H9 (cell line): ENCODE measurements at regions not wholly inside any gene's neighbourhood (a gene's known extent, or its start where the extent isn't known, plus 50 kb on each side); places are given as distances from the start of the nearest gene placed in this dataset.

Experiments used
- DNase-seq: peaks from one replicate; pipeline ENCODE4 v3.0.0-alpha.2; 2017
- H2AFZ ChIP-seq: one replicate; pipeline ENCODE4 v1.6.1; 2013; ENCODE audit warnings: mild to moderate bottlenecking, low read length, control low read depth, moderate library complexity
- H2AK5ac ChIP-seq: 2 replicates; pipeline ENCODE4 v1.6.1; 2013; ENCODE audit warnings: low read length, control low read depth, mixed read lengths; ENCODE audit not compliant: insufficient read length
- H2BK120ac ChIP-seq: one replicate; pipeline ENCODE4 v1.6.1; 2013; ENCODE audit warnings: low read depth, mild to moderate bottlenecking, low read length, control low read depth, inconsistent platforms; ENCODE audit not compliant: poor library complexity, severe bottlenecking
- H2BK12ac ChIP-seq: 2 replicates; pipeline ENCODE4 v1.6.1; 2013; ENCODE audit warnings: low read length, control low read depth, mixed read lengths, low read depth; ENCODE audit not compliant: insufficient read length
- H2BK15ac ChIP-seq: 2 replicates; pipeline ENCODE4 v1.6.1; 2013; ENCODE audit warnings: low read depth, low read length, control low read depth
- H2BK20ac ChIP-seq: one replicate; pipeline ENCODE4 v1.6.1; 2013; ENCODE audit warnings: low read depth, mild to moderate bottlenecking, low read length, control low read depth, inconsistent platforms; ENCODE audit not compliant: poor library complexity, severe bottlenecking
- H2BK5ac ChIP-seq: 2 replicates; pipeline ENCODE4 v1.6.1; 2013; ENCODE audit warnings: low read length, control low read depth, mixed read lengths; ENCODE audit not compliant: insufficient read length
- H3K14ac ChIP-seq: 2 replicates; pipeline ENCODE4 v1.6.1; 2013; ENCODE audit warnings: low read length, control low read depth; ENCODE audit not compliant: insufficient read depth
- H3K18ac ChIP-seq: 2 replicates; pipeline ENCODE4 v1.6.1; 2013; ENCODE audit warnings: low read depth, mild to moderate bottlenecking, mixed read lengths, low read length, control low read depth; ENCODE audit not compliant: insufficient read length
- H3K23ac ChIP-seq: 2 replicates; pipeline ENCODE4 v1.6.1; 2013; ENCODE audit warnings: low read length, control low read depth, mixed read lengths, low read depth; ENCODE audit not compliant: insufficient read length
- H3K23me2 ChIP-seq: 2 replicates; pipeline ENCODE4 v1.6.1; 2013; ENCODE audit warnings: low read depth, mild to moderate bottlenecking, mixed read lengths, low read length, control low read depth; ENCODE audit not compliant: insufficient read length, poor library complexity, severe bottlenecking
- H3K27ac ChIP-seq: 2 replicates; pipeline ENCODE4 v1.5.1; 2013; ENCODE audit warnings: low read length, control low read depth, mixed read lengths, low read depth; ENCODE audit not compliant: insufficient read length
- H3K27me3 ChIP-seq: 2 replicates; pipeline ENCODE4 v1.6.1; 2013; ENCODE audit warnings: low read length, control low read depth, inconsistent platforms; ENCODE audit not compliant: insufficient read depth
- H3K4ac ChIP-seq: 2 replicates; pipeline ENCODE4 v1.6.1; 2013; ENCODE audit warnings: low read depth, mild to moderate bottlenecking, control low read depth, inconsistent platforms, low read length, moderate library complexity
- H3K4me1 ChIP-seq: 2 replicates; pipeline ENCODE4 v1.6.1; 2013; ENCODE audit warnings: low read length, control low read depth, inconsistent platforms; ENCODE audit not compliant: insufficient read depth
- H3K4me2 ChIP-seq: 2 replicates; pipeline ENCODE4 v1.6.1; 2013; ENCODE audit warnings: low read length, control low read depth, mixed read lengths; ENCODE audit not compliant: insufficient read length, insufficient read depth
- H3K56ac ChIP-seq: 2 replicates; pipeline ENCODE4 v1.6.1; 2013; ENCODE audit warnings: low read depth, mild to moderate bottlenecking, mixed read lengths, low read length, control low read depth; ENCODE audit not compliant: insufficient read length
- H3K79me1 ChIP-seq: 2 replicates; pipeline ENCODE4 v1.6.1; 2013; ENCODE audit warnings: low read depth, mild to moderate bottlenecking, moderate library complexity, low read length, control low read depth, inconsistent platforms; ENCODE audit not compliant: insufficient read depth, poor library complexity, severe bottlenecking
- H3K79me2 ChIP-seq: 2 replicates; pipeline ENCODE4 v1.6.1; 2013; ENCODE audit warnings: low read length, control low read depth, inconsistent platforms; ENCODE audit not compliant: insufficient read depth
- H3K9ac ChIP-seq: 2 replicates; pipeline ENCODE4 v1.6.1; 2013; ENCODE audit warnings: low read length, control low read depth, mixed read lengths; ENCODE audit not compliant: insufficient read length; ENCODE audit errors: extremely low read depth
- H3K9me3 ChIP-seq: one replicate; pipeline ENCODE4 v1.6.1; 2013; ENCODE audit warnings: low read depth, low read length, inconsistent platforms; ENCODE audit not compliant: control insufficient read depth
- H3T11ph ChIP-seq: one replicate; pipeline ENCODE4 v1.6.1; 2013; ENCODE audit warnings: mild to moderate bottlenecking, low read length, control low read depth, inconsistent platforms
- H4K20me1 ChIP-seq: one replicate; pipeline ENCODE4 v1.6.1; 2013; ENCODE audit not compliant: control insufficient read depth, insufficient read length, insufficient read depth
- H4K5ac ChIP-seq: 2 replicates; pipeline ENCODE4 v1.6.1; 2013; ENCODE audit warnings: low read depth, mild to moderate bottlenecking, mixed read lengths, low read length, control low read depth; ENCODE audit not compliant: insufficient read length
- H4K8ac ChIP-seq: replicated peaks from 2 replicates; pipeline ENCODE4 v1.6.1; 2013; ENCODE audit warnings: low read length, control low read depth, mixed read lengths, low read depth; ENCODE audit not compliant: insufficient read length
- H4K91ac ChIP-seq: 2 replicates; pipeline ENCODE4 v1.6.1; 2013; ENCODE audit warnings: low read depth, mild to moderate bottlenecking, moderate library complexity, mixed read lengths, low read length, control low read depth; ENCODE audit not compliant: insufficient read length
- H3K27ac Mint-ChIP-seq, 3 experiments: 2 replicates in 2 of 3; 3 replicates in 1 of 3; pipeline ENCODE4 v1.8.0; 2020 to 2021; ENCODE audit warnings: mixed read lengths in 3 of 3, mild to moderate bottlenecking in 1 of 3, moderate library complexity in 1 of 3
- H3K27me3 Mint-ChIP-seq: 2 replicates; pipeline ENCODE4 v1.8.0; 2021; ENCODE audit warnings: low read depth, mild to moderate bottlenecking, moderate library complexity, mixed read lengths
- H3K36me3 Mint-ChIP-seq, 3 experiments: 2 replicates in 2 of 3; 3 replicates in 1 of 3; pipeline ENCODE4 v1.8.0; 2020 to 2021; ENCODE audit warnings: low read depth in 3 of 3, mixed read lengths in 3 of 3; ENCODE audit not compliant: insufficient read depth in 1 of 3
- H3K4me1 Mint-ChIP-seq, 2 experiments: 2 replicates each; pipeline ENCODE4 v1.8.0; 2020; ENCODE audit warnings: mixed read lengths in 2 of 2
- H3K4me3 Mint-ChIP-seq, 2 experiments: 2 replicates in 1 of 2; 3 replicates in 1 of 2; pipeline ENCODE4 v1.8.0; 2020 to 2021; ENCODE audit warnings: mild to moderate bottlenecking in 2 of 2, mixed read lengths in 2 of 2, moderate library complexity in 1 of 2
- H3K9me3 Mint-ChIP-seq, 2 experiments: 2 replicates in 1 of 2; 3 replicates in 1 of 2; pipeline ENCODE4 v1.8.0; 2020; ENCODE audit warnings: mild to moderate bottlenecking in 2 of 2, mixed read lengths in 2 of 2, moderate library complexity in 1 of 2
- CTCF ChIP-seq: fragments of 200-600 bp; sonication (generic); conservative IDR thresholded peaks from 3 replicates; pipeline ENCODE4 v1.8.0; 2021; ENCODE audit warnings: antibody characterized with exemption, mild to moderate bottlenecking
- WGBS: extraction: QIAGEN DNeasy Blood & Tissue Kit; methylation state at CpG from one replicate; pipeline ENCODE4 v1.1.7; 2013; ENCODE audit warnings: missing lambda C conversion rate, low lambda C conversion rate, mixed read lengths; ENCODE audit not compliant: insufficient read length; ENCODE audit errors: extremely low coverage; 5-methylcytosine and 5-hydroxymethylcytosine counted together

DNA sequence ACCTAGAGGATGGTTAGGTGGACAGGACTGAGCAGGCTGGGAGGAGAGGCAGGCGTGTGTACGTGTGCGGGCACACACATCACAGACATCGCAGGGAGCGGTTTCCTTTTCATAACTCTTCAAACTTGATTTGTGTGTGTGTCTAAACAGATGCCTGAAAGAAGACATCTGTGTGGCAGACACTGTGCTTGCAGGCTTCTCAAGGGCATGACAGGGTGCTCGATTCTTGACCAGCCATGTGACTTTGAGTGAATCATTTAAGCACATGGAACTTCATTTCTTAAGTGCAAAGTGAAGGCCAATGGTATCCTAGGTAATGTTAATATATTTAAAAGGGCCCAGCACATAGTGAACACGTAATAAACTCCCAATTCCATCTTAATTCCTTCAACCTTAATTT, 186.5 kb downstream of the SCP2D1 start:
- Histone ChIP-seq H3K79me1 (no peaks in the 10 kb centered on the region), H3K79me2 (no peaks in the 10 kb centered on the region), H4K8ac (no peak overlapping the region), H3K9me3 (no peaks in the 10 kb centered on the region), H3K23ac (no peak overlapping the region), H3T11ph (no peak overlapping the region), H4K20me1 (no peaks in the 10 kb centered on the region), H2BK120ac (no peak overlapping the region), H3K9ac (no peak overlapping the region), H2AK5ac (no peak overlapping the region), H3K23me2 (no peaks in the 10 kb centered on the region), H3K27ac (no peak overlapping the region), H2BK20ac (no peak overlapping the region), H3K14ac (no peak overlapping the region), H2BK15ac (no peak overlapping the region), H3K27me3 (no peaks in the 10 kb centered on the region), H4K5ac (no peak overlapping the region), H2AFZ (no peak overlapping the region), H2BK12ac (no peak overlapping the region), H2BK5ac (no peak overlapping the region), H3K18ac (no peak overlapping the region), H3K4me1 (no peaks in the 10 kb centered on the region), H3K4ac (no peak overlapping the region), H4K91ac (no peak overlapping the region), H3K56ac (no peak overlapping the region), H3K4me2 (no peak overlapping the region)
- H3K9me3 Mint-ChIP-seq = no peaks in the 10 kb centered on the region
- no peak overlapping the region for H3K4me3 Mint-ChIP-seq
- H3K36me3 Mint-ChIP-seq = no peaks in the 10 kb centered on the region
- peaks cover 1 to 4% of the 10 kb centered on the region in 2 experiments for H3K4me1 Mint-ChIP-seq
- H3K27ac Mint-ChIP-seq = no peak overlapping the region
- H3K27me3 Mint-ChIP-seq = no peaks in the 10 kb centered on the region
- no peak for TF ChIP-seq CTCF
- WGBS = no CpG with 5 or more reads among the region's 7 CpGs
- DNase-seq = no peak
